NCI-H128 (cell line): ENCODE measurements at regions not wholly inside any gene's neighbourhood (a gene's known extent, or its start where the extent isn't known, plus 50 kb on each side); places are given as distances from the start of the nearest gene placed in this dataset.

Experiments
- DNase-seq: peaks from one replicate; lab custom pipeline; 2025; ENCODE audit not compliant: unreplicated experiment; lab: John Stamatoyannopoulos, UW

DNA sequence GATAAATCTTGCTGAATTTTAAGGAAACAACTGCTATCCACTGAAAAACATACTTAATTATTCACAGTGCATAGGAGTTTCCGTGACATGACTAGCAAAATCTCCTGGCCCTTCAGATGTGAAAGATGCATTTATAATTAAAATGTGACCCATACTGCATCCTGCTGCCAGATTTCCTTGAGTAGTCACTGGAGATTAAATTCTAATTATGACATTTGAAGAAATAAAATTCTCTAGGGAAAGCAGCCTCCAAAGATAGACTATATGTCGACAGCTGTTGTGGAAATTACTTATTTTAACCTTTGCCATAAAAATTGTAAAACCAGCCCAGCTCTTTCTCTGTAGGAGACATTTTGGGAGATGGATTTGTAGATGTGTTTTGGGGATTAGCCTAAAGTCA is 193.6 kb upstream of the SMC2 start:
- DNase-seq: no peak

DNA sequence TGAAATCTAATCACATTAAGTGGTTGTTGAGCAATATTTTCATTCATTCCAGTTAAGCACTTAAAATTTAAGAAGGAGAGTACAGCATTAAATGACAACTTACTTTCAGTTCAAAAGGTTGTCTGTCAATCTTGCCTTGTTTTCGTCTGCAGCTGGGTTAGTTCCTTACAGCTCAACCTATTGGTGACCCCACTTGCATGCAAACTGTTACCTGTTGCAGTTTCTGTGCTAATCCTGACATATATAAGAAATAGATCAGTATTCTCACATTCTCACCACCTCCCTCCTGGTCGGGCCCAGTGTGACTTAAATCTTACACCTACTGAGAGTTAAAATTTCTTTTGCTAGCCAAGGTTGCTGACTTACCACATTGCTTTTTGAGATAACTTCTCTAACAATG is 191.8 kb upstream of the SMC2 start:
- DNase-seq: no peak

DNA sequence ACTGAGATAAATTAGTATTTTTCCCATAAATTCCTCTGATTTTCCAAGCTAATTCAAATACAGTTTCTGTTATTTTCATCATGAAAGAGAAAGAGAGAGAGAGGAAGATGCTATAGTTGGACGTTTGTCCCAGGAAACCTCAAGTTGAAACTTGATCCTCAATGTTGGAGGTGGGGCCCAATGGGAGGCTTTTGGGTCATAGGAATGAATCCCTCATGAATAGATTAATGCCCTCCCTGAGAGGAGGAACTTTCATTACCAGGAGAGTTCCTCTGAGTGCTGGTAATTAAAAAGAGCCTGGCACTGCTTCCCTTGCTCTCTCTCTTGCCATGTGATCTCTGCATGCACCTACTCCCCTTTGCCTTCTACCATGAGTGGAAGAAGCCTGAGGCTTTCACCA is 189.9 kb upstream of the SMC2 start:
- DNase-seq: no peak

DNA sequence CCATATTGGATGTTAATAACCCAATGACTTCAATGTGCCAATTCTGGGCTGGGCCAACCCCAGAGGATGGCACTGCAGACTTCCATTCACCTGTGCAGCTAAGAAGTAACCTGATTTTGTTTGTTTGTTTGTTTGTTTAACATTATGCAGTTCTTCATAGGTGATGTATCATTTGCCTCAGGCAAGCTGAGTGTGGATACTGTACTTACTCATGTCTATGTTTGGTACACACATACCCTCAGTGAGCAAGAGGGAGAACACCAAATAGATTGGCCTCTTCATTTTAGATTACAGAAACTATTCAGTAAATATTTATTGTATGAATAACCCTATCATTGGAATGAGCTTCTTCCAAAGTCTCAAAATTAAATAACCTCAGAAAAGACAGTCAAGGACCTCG is 180.2 kb upstream of the SMC2 start:
- no peak for DNase-seq

DNA sequence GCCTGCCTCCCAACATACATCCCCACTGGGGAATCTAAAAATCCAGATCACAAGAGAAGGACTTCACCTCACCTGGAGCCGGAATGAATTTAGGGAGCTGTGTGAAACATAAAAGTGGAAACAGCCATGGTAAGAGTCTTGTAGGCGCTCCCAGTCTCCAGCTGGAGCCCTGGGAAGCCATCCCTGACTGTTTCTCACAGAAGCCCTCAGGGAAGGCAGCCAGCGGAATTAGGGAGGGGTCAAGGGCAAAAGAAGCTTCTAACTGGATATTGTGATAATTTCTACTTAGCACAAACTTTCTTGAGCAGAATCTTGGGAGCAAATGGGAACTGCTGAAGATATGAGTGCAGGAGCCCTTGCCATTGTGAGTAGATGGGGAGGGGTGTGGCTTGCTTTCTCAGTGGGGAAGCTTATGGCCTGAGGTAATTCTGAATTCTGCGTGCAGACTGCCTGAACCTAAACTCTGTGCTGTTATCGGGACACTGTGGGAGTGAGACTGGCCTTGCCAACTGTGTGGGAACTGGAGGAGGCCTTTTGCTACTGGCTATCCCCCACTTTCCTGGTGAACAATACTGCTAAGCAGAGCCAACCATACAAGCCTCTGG is 174.4 kb upstream of the SMC2 start:
- no peak for DNase-seq

DNA sequence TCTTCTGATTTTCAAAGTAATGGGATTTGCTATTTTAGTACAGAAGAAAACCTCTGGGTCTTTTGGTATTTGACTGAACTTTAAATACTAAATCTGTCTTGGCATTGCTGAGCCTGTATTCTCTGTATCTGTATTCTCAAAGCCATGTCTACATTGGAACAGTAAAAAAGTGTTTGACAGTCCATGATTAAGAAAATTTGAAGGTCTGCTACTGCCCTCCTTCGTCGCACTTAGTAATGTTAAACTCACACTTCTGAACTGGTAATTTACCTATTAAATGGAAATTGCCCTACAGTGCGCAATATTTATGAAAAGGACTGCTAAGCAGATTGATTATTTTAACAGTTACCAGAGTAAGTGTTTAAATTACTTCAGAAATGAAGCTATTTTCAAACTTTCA is 165.7 kb upstream of the SMC2 start:
- DNase-seq: no peak

DNA sequence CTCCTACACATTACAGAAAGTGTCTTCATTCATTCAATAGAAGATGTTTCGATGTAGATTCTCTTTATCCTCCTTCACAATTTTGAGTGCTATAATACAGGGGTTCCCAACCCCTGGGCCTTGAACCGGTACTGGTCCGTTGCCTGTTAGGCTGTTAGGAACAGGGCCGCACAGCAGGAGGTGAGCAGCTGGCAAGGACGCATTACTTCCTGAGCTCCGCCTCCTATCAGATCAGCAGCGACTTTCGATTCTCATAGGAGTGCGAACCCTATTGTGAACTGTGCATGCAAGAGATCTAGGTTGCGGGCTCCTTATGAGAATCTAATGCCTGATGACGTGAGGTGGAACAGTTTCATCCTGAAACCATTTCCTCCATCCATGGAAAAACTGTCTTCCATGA is 153.0 kb upstream of the SMC2 start:
- DNase-seq: no peak

DNA sequence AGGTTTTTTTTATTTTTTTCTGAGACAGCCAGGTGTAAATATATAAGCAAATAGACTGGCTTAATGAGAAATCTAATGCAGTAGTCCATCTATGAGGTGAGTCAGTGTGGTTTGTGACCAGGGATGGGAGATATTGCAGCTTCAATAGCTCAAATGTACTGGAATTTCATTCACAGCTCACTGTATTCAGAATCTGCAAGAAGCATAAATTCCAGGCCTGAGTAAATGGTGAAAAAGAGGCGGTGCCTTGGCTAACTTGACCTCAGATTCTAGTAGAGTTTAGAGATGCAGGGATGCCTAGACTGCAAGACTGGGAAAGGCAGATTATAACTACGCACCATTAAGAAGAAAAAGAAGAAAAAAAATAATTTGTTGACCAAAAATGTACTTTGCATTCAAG is 151.9 kb upstream of the SMC2 start:
- DNase-seq: no peak

DNA sequence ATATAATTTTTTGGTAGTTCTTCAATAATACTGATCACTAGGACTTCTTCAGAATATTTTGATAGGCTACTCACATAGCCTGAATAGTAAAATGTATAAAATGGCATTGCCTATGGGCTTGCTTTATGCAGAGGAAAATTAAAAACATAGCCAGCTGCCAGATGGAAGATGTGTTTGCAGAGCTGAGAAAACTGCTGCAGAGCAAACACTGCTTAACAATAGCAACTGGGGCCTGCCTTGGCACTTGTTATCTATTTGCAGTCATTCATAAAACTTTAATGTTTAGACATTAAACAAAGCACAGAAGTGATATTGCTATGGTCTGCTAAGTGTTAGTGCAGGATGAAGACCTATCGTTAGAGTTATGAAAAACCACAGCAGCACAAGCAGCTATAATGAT is 151.5 kb upstream of the SMC2 start:
- peak; percentile 12 for DNase-seq

DNA sequence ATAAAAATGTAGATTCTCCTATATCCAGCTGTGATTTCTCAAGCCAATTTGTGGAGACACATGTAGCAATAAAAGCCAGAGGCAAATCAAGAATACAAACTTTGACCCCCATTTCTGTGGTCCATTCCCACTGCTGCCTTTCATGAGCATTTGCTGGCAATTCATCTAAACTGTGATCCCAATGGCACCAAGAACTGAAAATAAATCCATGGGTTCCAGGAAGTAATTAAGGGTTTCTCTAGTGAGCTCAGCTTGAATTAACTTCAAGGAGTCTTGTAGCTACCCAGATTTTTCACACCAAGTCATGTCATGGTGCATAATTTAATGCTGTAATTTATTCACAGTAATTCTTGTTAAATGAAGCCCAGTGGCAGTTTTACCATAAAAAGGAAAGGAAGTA is 145.0 kb upstream of the SMC2 start:
- no peak for DNase-seq

DNA sequence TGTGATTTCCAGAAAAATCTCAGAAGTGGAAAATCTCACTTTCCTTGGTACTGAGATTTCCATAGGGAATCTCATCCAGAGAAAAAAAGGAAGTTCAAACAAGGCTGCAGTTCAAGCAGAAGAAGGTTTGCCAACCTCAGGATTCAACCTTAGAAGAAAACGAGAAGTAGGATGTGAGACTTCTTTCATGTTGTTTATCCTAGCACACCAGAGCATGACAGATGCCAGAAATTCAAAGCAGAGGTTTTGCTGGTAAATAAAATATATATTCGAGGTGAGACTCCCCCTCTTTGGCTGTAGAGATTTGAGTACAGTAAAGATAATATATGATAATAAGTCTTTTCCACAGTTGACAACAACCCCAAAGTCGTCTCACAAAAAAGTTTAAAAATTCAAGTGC is 116.9 kb upstream of the SMC2 start:
- DNase-seq: no peak

DNA sequence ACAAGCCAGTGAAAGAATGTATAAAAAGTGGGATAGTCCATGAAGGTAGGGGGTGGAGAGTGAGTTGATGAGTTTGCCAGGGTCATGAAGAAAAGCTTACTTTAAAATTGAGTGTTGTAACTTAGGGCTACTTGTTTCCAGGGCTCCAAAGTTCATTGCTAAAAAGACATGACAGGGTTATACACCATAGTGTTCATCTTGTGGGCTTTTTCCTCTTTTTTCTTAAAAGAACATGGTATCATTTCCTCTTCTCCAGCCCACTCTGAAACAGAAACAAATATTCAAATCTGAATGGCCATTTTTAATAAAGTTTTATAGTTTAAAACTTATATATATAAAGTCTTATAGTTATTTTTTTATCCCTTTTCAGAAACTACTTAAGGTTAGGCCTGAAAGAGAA is 115.7 kb upstream of the SMC2 start:
- no peak for DNase-seq

DNA sequence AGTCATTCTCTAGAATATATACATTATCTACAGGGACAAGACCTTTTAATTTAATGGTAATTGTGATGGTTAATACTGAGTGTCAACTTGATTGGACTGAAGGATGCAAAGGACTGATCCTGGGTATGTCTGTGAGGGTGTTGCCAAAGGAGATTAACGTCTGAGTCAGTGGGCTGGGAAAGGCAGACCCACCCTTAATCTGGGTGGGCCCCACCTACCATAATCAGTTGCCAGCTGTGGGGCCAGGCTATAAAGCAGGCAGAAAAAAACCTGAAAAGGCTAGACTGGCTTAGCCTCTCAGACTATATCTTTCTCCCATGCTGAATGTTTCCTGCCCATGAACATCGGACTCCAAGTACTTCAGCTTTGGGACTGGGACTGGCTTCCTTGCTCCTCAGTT is 112.2 kb upstream of the SMC2 start:
- DNase-seq: no peak

DNA sequence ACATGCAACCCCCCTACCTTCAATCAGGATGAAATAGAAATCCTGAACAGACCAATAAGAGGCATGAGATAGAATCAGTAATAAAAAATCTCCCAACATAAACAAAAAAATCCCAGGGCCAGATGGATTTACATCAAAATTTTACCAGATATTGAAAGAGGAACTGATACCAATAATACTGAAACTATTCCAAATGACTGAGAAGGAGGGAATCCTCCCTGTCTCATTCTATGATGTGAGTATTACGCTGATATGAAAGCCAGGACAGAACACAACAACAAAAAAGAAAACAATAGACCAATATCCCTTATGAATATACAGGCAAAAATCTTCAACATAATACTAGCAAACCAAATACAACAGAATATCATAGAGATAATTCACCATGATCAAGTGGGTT is 109.0 kb upstream of the SMC2 start:
- DNase-seq: no peak

DNA sequence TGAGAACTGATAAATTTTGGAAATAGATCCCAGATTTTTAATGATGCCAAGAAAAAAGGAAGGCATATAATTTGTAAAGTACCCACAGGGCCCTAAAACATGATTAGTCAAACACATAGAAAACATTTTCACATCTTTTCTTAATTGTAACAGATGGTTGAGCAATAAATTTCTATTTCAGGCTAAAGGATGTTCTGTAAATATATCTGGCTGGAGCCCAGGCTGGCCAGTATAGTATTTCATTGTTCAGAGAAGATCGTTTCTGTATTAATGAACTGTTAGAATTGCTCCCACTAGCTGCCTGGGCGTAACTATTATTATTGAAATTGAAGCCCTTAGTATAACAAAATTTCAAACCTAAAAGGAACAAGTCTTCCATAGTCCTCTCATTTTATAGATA is 105.3 kb upstream of the SMC2 start:
- DNase-seq: no peak

DNA sequence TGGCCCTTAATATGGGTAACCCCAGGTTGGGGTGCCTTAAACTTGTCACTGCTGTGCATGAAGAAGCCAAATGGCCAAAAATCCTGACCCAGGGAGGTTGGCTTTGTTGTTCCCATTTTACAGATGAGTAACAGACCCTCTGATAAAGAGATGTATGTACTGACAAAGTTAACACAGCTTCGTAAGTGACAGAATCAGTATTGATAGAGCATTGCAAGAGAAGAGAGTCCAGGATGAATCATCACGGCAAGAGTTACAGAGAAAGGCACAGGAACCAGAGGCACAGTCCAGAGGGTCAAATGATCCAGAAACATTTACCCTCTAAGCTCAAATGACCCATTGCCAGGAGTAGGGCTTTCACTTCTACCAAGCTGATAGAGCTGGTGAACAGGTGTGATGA is 103.8 kb upstream of the SMC2 start:
- no peak for DNase-seq

DNA sequence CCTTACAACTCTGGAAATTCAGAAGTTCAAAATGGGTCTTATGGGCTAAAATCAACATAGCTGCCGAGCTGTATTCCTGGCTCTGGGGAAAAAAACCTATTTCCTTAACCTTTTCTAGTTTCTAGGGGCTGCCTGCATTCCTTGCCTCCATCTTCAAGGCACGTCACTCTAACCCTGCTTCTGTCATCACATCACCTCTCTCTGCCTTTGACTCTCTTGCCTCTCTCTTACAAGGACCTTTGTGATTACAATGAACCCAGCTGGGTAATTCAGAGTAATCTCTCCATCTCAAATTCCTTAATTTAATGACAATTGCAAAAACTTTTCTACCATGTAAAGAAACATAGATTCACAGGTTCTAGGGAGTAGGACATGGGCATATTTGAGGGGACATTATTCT is 103.1 kb upstream of the SMC2 start:
- no peak for DNase-seq

DNA sequence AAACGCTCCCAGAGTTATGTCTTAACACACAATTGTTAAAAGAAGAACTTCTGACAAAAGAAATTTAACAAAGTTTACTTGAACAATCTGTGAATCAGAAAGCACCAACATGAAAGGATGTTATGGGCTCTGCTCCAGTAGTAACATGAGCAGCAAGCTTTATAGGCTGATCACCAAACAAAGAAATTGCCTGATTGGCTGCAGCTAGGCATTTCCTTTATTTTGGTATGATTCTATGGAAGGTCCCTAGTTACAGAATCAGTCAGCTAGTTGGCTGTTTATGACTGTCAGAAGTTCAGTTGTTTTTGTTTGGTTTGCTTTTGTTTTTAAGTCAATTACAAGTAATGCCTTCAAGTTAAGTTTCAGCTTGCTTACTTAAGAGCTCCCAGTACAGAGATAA is 102.4 kb upstream of the SMC2 start:
- no peak for DNase-seq

DNA sequence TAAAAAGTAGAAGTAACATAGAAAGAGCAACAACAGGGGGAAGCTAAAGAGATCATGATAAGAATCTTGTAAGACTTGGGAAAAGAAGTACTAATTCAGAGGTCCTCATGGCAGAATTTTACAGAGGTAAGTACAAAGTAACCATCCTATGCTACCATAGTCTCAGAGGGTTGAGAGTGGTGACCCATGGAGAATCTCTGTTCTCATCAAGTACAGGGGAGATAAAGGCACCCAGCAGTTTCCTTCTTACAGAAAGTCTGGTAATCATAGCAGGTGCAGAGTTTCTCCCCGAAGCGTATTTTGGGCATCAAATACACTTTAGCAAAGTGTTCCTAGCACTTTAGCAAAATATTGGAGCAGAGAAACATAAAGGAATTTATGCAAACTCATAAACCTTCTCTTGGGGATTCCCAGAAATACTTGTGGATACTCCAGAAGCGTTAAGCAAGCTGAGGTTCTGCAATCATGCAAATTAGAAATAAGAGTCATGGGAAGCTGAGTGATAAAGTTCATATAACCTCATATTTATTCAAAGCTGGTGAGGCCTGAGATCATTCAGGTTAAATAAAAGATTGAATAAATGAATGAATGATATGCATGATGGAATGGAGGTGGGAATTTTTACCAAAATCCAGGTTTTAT is 101.0 kb upstream of the SMC2 start:
- DNase-seq: no peak

DNA sequence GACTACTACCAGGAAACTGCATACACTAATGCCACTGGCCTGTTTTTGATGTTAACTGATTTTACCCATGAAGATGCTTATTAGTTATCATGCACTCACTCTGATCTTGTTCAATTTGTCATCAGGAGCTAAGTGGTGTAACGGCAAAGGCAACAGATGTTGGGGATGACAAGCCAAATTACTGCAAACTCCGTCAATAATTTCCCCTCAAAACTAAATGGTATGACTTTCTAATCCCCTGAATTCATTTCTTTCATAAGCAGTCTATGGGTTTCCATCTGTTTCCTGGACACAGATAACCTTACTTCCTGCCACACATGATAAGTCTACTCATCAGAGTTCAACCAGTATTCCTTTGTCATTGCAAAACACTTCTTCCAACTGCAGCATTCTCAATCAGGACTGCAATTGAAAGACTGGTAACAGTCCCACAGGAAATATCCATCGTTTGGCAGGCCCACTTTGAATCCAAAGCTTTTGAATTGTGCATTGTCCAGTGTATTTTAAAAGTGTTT is 96.2 kb upstream of the SMC2 start:
- DNase-seq: no peak

DNA sequence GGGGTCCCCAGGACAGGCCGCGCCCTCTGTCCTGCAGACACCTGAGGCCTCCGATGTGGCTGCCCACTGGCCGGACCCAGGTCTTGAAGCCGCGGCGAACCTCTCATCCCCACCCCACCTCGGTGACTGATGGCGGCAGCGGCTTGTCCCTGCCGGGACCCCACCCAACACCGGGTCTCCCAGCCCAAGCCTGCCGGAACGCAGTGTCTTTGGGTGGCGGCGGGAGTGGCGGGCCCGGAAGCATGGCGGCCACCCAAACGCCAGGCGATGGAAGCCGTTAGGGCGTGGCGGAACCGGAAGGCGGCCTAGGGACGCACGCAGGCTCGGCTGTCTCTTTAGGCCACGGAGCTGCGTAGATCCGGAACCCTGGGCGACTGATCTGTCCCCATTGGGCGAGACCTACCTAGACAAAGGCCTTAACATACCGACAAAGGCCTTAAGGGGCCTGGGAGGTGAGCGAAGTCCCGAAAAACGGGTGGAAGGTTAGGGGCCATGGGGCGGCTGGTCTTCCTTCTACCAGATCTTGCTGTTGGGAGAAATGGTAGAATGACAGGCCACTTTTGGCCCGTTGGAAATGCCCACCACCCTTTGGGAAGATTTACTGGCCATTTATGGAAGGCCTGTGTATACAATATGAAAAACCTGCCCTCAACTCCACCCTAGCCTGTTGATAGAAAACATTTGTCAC is 94.6 kb upstream of the SMC2 start:
- no peak for DNase-seq

DNA sequence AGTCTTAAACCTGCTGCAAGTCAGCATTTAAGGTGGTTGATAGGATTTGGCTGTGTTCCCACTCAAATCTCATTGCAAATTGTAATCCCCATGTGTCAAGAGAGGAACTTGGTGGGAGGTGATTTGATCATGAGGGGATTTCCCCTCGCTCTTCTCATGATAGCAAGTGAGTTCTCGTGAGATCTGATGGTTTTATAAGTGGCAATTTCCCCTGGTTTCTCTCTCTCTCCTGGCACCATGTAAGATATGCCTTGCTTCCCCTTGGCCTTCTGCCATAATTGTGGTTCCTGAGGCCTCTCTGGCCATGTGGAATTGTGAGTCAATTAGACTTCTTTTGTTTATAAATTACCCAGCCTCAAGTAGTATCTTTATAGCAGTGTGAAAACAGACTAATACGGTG is 84.3 kb upstream of the SMC2 start:
- no peak for DNase-seq

DNA sequence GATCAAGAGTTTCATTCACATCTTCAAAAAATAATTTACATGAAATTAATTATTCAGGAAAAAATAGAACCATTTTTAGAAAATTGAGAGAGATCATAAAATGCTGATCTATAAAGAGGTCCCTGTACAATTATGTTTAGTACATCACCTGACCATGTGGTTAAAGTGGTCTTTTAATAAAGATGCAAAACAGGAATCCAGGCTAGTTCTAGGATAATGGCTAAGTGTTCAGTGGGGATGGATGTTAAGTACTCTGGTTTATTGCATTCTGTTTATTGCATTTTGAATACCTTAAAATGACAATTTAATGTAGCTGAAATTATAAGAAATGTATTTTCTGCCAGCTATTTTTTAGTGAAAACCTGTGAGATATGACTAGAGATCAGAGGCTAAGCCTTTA is 72.0 kb upstream of the SMC2 start:
- DNase-seq: no peak
